ENCODE measurements at regions not wholly inside any gene's neighbourhood (a gene's known extent, or its start where the extent isn't known, plus 50 kb on each side); places are given as distances from the start of the nearest gene placed in this dataset.

DNA sequence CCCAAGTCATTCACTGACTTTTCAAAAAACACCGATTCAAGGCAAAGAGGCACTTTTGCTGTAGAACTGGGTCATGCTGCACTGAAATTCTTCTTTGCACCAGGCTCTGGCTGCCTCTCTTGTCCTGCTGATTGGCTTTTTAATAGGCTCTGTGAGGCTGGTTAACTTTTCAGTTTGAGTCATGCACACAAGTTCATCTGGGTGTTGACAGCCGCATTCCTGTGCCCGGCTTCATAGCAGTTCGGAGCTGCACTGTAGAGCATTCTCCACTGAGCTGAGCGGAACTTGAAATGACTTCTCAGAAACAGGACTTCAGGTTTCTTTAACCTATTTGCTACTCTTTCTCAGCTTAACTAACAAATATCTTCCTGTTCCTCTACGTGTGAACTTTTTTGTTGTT, 978.3 kb downstream of the UQCRFS1 start:
- no peak overlapping the region for H2BK120ac ChIP-seq (ENCODE audit: low read depth, low read length, poor library complexity, severe bottlenecking)
- H2BK12ac ChIP-seq (ENCODE audit: insufficient read length, low read depth, low read length): no peak overlapping the region
- H4K20me1 ChIP-seq (ENCODE audit: control insufficient read depth, insufficient read depth, insufficient read length): no peaks in the 10 kb centered on the region
- no peak overlapping the region for H3K27ac Mint-ChIP-seq
- H2AFZ ChIP-seq (ENCODE audit: low read length): no peak overlapping the region
- H3K4me1 ChIP-seq (ENCODE audit: insufficient read depth, low read length): no peaks in the 10 kb centered on the region
- no peak overlapping the region for H4K5ac ChIP-seq (ENCODE audit: insufficient read length, low read depth, low read length)
- no peak overlapping the region for H4K8ac ChIP-seq (replicated peaks; ENCODE audit: insufficient read length, low read depth, low read length)
- H3K56ac ChIP-seq (ENCODE audit: insufficient read length, low read depth, low read length): no peak overlapping the region
- H2BK5ac ChIP-seq (ENCODE audit: insufficient read length, low read length): no peak overlapping the region
- no peak overlapping the region for H4K91ac ChIP-seq (ENCODE audit: insufficient read length, low read depth, low read length)
- DNase-seq: no peak
- H3K4me3 Mint-ChIP-seq: no peak overlapping the region
- H3K27ac ChIP-seq (ENCODE audit: insufficient read length, low read depth, low read length): no peak overlapping the region
- no peak overlapping the region for H3K14ac ChIP-seq (ENCODE audit: insufficient read depth, low read length)
- H3K18ac ChIP-seq (ENCODE audit: insufficient read length, low read depth, low read length): no peak overlapping the region
- H3K79me2 ChIP-seq (ENCODE audit: insufficient read depth, low read length): no peaks in the 10 kb centered on the region
- no peak overlapping the region for H2AK5ac ChIP-seq (ENCODE audit: insufficient read length, low read length)
- no peaks in the 10 kb centered on the region for H3K79me1 ChIP-seq (ENCODE audit: insufficient read depth, low read depth, low read length, poor library complexity, severe bottlenecking)
- no peaks in the 10 kb centered on the region for H3K27me3 ChIP-seq (ENCODE audit: insufficient read depth, low read length)
- H2BK20ac ChIP-seq (ENCODE audit: low read depth, low read length, poor library complexity, severe bottlenecking): no peak overlapping the region
- H3K23me2 ChIP-seq (ENCODE audit: insufficient read length, low read depth, low read length, poor library complexity, severe bottlenecking): no peaks in the 10 kb centered on the region
- H3K27me3 Mint-ChIP-seq (ENCODE audit: low read depth): no peaks in the 10 kb centered on the region; the same call in 1 of the 2 replicates
- no peaks in the 10 kb centered on the region for H3K9me3 Mint-ChIP-seq
- H3K4me2 ChIP-seq (ENCODE audit: insufficient read depth, insufficient read length, low read length): no peak overlapping the region
- H3K23ac ChIP-seq (ENCODE audit: insufficient read length, low read depth, low read length): no peak overlapping the region
- TF ChIP-seq, protein P1, sequence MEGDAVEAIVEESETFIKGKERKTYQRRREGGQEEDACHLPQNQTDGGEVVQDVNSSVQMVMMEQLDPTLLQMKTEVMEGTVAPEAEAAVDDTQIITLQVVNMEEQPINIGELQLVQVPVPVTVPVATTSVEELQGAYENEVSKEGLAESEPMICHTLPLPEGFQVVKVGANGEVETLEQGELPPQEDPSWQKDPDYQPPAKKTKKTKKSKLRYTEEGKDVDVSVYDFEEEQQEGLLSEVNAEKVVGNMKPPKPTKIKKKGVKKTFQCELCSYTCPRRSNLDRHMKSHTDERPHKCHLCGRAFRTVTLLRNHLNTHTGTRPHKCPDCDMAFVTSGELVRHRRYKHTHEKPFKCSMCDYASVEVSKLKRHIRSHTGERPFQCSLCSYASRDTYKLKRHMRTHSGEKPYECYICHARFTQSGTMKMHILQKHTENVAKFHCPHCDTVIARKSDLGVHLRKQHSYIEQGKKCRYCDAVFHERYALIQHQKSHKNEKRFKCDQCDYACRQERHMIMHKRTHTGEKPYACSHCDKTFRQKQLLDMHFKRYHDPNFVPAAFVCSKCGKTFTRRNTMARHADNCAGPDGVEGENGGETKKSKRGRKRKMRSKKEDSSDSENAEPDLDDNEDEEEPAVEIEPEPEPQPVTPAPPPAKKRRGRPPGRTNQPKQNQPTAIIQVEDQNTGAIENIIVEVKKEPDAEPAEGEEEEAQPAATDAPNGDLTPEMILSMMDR (conservative IDR thresholded peaks at IDR 0.05): no peak
- WGBS (ENCODE audit: extremely low coverage, insufficient read length, low lambda C conversion rate): no CpG with 5 or more reads among the region's 6 CpGs
- peaks cover 7% of the 10 kb centered on the region in 2 experiments for H3K4me1 Mint-ChIP-seq
- H2BK15ac ChIP-seq (ENCODE audit: low read depth, low read length): no peak overlapping the region
- no peak overlapping the region for H3K4ac ChIP-seq (ENCODE audit: low read depth, low read length)
- no peaks in the 10 kb centered on the region for H3K36me3 Mint-ChIP-seq (ENCODE audit: insufficient read depth in 1 of 3, low read depth in 3 of 3)
- H3T11ph ChIP-seq (ENCODE audit: low read length): no peak overlapping the region
- H3K9ac ChIP-seq (ENCODE audit: extremely low read depth, insufficient read length, low read length): no peak overlapping the region
- no peaks in the 10 kb centered on the region for H3K9me3 ChIP-seq (ENCODE audit: control insufficient read depth, low read depth, low read length)
